HUES48 (cell line): ENCODE measurements at regions not wholly inside any gene's neighbourhood (a gene's known extent, or its start where the extent isn't known, plus 50 kb on each side); places are given as distances from the start of the nearest gene placed in this dataset.
A peak's percentile ranks its signal among the peaks of the same experiment; 100 is the strongest.
"Not testable (repeated sequence)": the region's sequence is repeated elsewhere in the genome, so short reads cannot be mapped to it uniquely, and the experiment has no call there.

ENCODE experiments used
- H3K27ac ChIP-seq: one replicate; pipeline ENCODE4 v1.7.0; 2013; ENCODE audit warnings: low read depth, low read length, inconsistent platforms
- H3K27me3 ChIP-seq: 2 replicates; pipeline ENCODE4 v1.6.1; 2013; ENCODE audit warnings: mild to moderate bottlenecking, low read length; ENCODE audit not compliant: control insufficient read depth, insufficient read depth
- H3K36me3 ChIP-seq: 2 replicates; pipeline ENCODE4 v1.6.1; 2013; ENCODE audit warnings: low read length; ENCODE audit not compliant: control insufficient read depth, insufficient read depth
- H3K4me1 ChIP-seq: 2 replicates; pipeline ENCODE4 v1.6.1; 2013; ENCODE audit warnings: mild to moderate bottlenecking, low read length; ENCODE audit not compliant: control insufficient read depth, insufficient read depth
- H3K4me3 ChIP-seq: 2 replicates; pipeline ENCODE4 v1.5.1; 2013; ENCODE audit warnings: mild to moderate bottlenecking, low read depth, low read length
- H3K9ac ChIP-seq: 2 replicates; pipeline ENCODE4 v1.6.1; 2013; ENCODE audit warnings: mild to moderate bottlenecking, low read depth, low read length, moderate library complexity
- H3K9me3 ChIP-seq: 2 replicates; pipeline ENCODE4 v1.6.1; 2013; ENCODE audit warnings: low read length; ENCODE audit not compliant: control insufficient read depth, insufficient read depth

- no peak overlapping the region for H3K27ac ChIP-seq
- H3K9ac ChIP-seq: no peak overlapping the region
- no peak overlapping the region for H3K4me3 ChIP-seq
- H3K27me3 ChIP-seq: no peaks in the 10 kb centered on the region
- H3K4me1 ChIP-seq: peaks cover 6% of the 10 kb centered on the region; the same call in 1 of the 2 replicates
- H3K36me3 ChIP-seq: no peaks in the 10 kb centered on the region
- no peaks in the 10 kb centered on the region for H3K9me3 ChIP-seq
These were observed 84.7 kb upstream of the IRX2 start for GRCh38 chr5:2836133-2836532.

DNA sequence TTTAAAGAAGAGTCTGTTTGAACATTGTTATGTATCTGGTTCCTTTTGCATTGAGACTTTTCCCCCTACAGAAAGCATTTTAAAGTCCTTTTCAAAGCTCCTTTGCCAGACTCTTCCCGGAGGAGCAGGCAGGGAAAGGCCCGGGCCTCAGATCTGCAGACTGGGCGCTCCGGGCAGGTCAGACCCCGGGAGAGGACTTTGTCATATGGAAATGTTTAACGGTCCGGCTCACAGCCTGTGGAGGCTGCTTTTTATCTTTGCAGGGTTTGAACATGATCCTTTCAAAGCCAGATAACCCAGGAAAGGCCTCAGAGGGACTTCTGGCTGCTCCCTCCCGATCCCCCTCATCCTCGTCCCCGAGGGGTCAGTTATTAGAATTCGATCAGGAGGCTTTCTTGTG lies 82.1 kb upstream of the IRX2 start:
- Histone ChIP-seq H3K27me3 (no peaks in the 10 kb centered on the region), H3K27ac (peak overlapping the region; percentile 5), H3K9me3 (no peaks in the 10 kb centered on the region), H3K9ac (no peak overlapping the region), H3K36me3 (no peaks in the 10 kb centered on the region), H3K4me3 (no peak overlapping the region), H3K4me1 (peaks cover 6% of the 10 kb centered on the region; the same call in 1 of the 2 replicates)

GRCh38 chr5:2832394-2832793 lies 80.9 kb upstream of the IRX2 start:
- H3K4me3 ChIP-seq: no peak overlapping the region
- H3K9ac ChIP-seq: no peak overlapping the region
- no peaks in the 10 kb centered on the region for H3K36me3 ChIP-seq
- H3K9me3 ChIP-seq: no peaks in the 10 kb centered on the region
- peaks cover 6% of the 10 kb centered on the region; the same call in 1 of the 2 replicates for H3K4me1 ChIP-seq
- no peaks in the 10 kb centered on the region for H3K27me3 ChIP-seq
- H3K27ac ChIP-seq: no peak overlapping the region

GRCh38 chr5:2829239-2829638 lies 77.8 kb upstream of the IRX2 start:
- Histone ChIP-seq H3K27me3 (no peaks in the 10 kb centered on the region), H3K9ac (no peak overlapping the region), H3K4me1 (peaks cover 6% of the 10 kb centered on the region; the same call in 1 of the 2 replicates), H3K9me3 (no peaks in the 10 kb centered on the region), H3K4me3 (no peak overlapping the region), H3K36me3 (no peaks in the 10 kb centered on the region), H3K27ac (no peak overlapping the region)

GRCh38 chr5:2818936-2819335 lies 67.5 kb upstream of the IRX2 start:
- Histone ChIP-seq H3K27me3 (no peaks in the 10 kb centered on the region), H3K9me3 (no peaks in the 10 kb centered on the region), H3K27ac (no peak overlapping the region), H3K4me3 (no peak overlapping the region), H3K36me3 (no peaks in the 10 kb centered on the region), H3K9ac (no peak overlapping the region), H3K4me1 (no peaks in the 10 kb centered on the region)

DNA sequence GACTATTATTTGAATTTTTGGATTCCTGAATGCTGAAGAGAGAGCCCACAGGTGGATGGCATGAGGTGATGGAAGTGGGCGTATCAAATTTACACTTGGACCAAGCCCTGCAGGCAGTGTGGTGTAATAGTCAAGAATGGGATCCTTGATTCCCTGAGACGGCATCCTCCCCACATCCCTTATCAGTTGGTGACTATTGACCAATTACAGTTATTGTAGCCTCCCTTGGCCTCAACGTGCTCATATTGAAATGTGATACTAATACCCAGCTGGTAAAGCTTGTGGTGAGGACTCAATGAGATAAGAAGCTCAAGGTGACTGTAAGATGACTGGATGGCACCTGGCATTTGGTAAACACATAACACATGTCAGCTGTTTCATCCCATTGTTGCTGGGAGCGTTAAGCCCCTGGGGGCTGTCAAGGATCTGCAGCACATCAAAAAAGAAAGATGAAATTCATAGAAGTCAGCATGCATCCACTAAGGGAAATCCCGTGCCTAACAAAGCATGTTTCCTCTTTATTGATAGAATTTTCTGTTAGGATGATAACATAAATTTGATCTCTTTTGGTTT lies 65.6 kb upstream of the IRX2 start:
- Histone ChIP-seq H3K27ac (no peak overlapping the region), H3K27me3 (no peaks in the 10 kb centered on the region)

GRCh38 chr5:2813678-2814077 lies 62.2 kb upstream of the IRX2 start:
- H3K27me3 ChIP-seq: no peaks in the 10 kb centered on the region
- H3K27ac ChIP-seq: no peak overlapping the region
- no peak overlapping the region for H3K4me3 ChIP-seq
- no peak overlapping the region for H3K9ac ChIP-seq
- H3K4me1 ChIP-seq: no peaks in the 10 kb centered on the region
- no peaks in the 10 kb centered on the region for H3K9me3 ChIP-seq
- H3K36me3 ChIP-seq: no peaks in the 10 kb centered on the region

More for the DNA sequence above, 65.6 kb upstream of the IRX2 start:
- H3K4me1 ChIP-seq: no peaks in the 10 kb centered on the region
- H3K4me3 ChIP-seq: no peak overlapping the region
- H3K36me3 ChIP-seq: no peaks in the 10 kb centered on the region
- H3K9ac ChIP-seq: no peak overlapping the region
- H3K9me3 ChIP-seq: no peaks in the 10 kb centered on the region

DNA sequence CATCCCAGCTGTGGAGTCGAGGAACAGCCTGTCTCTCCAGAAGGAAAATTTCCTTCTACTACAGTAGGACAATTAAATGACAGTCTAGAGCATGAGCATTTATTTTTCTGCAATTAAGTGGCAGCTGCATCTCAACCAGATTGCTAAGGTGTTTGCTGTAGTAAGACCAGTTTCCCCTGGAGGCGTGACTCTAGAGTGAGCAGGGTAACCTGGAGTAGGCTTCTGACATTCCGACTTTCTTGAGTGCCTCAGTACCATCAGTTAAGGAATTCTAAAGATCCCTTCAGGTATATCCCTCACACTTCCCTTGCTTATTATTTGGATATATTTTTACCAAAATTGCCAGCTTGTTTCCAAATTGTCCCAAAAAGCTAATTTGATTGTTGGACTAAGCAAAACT lies 59.2 kb upstream of the IRX2 start:
- no peaks in the 10 kb centered on the region for H3K27me3 ChIP-seq
- H3K36me3 ChIP-seq: no peaks in the 10 kb centered on the region
- no peak overlapping the region for H3K9ac ChIP-seq
- no peak overlapping the region for H3K4me3 ChIP-seq
- no peaks in the 10 kb centered on the region for H3K4me1 ChIP-seq
- H3K27ac ChIP-seq: no peak overlapping the region
- no peaks in the 10 kb centered on the region for H3K9me3 ChIP-seq

GRCh38 chr5:2807244-2807643 lies 55.8 kb upstream of the IRX2 start:
- H3K36me3 ChIP-seq, H3K4me3 ChIP-seq, H3K9ac ChIP-seq, H3K27me3 ChIP-seq, H3K9me3 ChIP-seq, H3K4me1 ChIP-seq, H3K27ac ChIP-seq: not testable (repeated sequence)

GRCh38 chr5:2806176-2806575 lies 54.7 kb upstream of the IRX2 start:
- H3K9me3 ChIP-seq: no peaks in the 10 kb centered on the region
- no peaks in the 10 kb centered on the region for H3K27me3 ChIP-seq
- no peaks in the 10 kb centered on the region for H3K4me1 ChIP-seq
- no peak overlapping the region for H3K4me3 ChIP-seq
- H3K36me3 ChIP-seq: no peaks in the 10 kb centered on the region
- no peak overlapping the region for H3K27ac ChIP-seq
- H3K9ac ChIP-seq: no peak overlapping the region

DNA sequence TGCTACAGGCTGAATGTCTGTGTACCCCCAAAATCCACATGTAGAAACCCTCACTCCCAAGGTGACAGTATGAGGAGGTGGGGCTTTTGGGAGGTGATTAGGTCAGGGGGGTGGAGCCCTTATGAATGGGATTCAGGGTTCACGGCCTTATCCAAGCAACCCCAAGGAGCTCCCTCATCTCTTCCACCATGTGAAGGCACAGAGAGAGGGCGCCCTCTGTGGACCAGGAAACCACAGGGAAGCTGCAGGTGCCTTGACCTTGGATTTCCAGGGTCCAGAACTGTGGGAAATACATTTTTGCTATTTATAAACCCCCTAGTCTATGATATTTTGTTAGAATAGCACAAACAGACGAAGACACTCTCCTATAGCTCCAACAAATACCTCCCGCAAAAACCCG lies 53.6 kb upstream of the IRX2 start:
- Histone ChIP-seq H3K36me3 (no peaks in the 10 kb centered on the region), H3K4me1 (no peaks in the 10 kb centered on the region), H3K27ac (no peak overlapping the region), H3K27me3 (no peaks in the 10 kb centered on the region), H3K9ac (no peak overlapping the region), H3K4me3 (no peak overlapping the region), H3K9me3 (no peaks in the 10 kb centered on the region)

DNA sequence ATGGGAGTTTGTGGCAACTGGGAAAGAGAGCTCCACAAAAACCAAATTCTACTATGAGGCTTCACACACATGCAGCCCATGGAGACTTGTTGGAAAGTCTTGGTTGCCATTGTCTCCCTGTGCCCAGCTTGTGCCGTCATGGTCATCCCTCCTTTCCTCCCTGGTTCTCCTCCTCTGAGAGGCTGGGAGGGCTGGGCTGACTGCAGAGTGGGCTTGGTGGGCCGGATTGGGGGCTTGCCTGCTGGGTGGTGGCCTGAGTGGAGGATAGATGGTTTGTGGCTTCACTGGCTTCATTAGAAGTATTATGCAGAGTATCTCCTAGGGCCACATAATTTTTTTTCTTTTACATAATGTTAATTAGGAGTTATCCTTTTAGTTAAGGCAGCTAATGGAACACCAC lies 52.3 kb upstream of the IRX2 start:
- H3K4me3 ChIP-seq: no peak overlapping the region
- no peaks in the 10 kb centered on the region for H3K27me3 ChIP-seq
- H3K36me3 ChIP-seq: no peaks in the 10 kb centered on the region
- no peaks in the 10 kb centered on the region for H3K4me1 ChIP-seq
- H3K9me3 ChIP-seq: no peaks in the 10 kb centered on the region
- H3K27ac ChIP-seq: no peak overlapping the region
- no peak overlapping the region for H3K9ac ChIP-seq
